ENCODE measurements at regions not wholly inside any gene's neighbourhood (a gene's known extent, or its start where the extent isn't known, plus 50 kb on each side); places are given as distances from the start of the nearest gene placed in this dataset.
"Not testable (repeated sequence)": the region's sequence is repeated elsewhere in the genome, so short reads cannot be mapped to it uniquely, and the experiment has no call there.

- no peak for DNase-seq (ENCODE audit: low read depth)
These were observed 403.2 kb upstream of the KLHL29 start for GRCh38 chr2:22981785-22982184.

GRCh38 chr2:22984152-22984551 lies 400.8 kb upstream of the KLHL29 start:
- not testable (repeated sequence) for DNase-seq (ENCODE audit: low read depth)

GRCh38 chr2:22990246-22990645 lies 394.7 kb upstream of the KLHL29 start:
- no peak for DNase-seq (ENCODE audit: low read depth)

- no peak for DNase-seq (ENCODE audit: low read depth)
These were observed 393.1 kb upstream of the KLHL29 start for GRCh38 chr2:22991844-22992243.

- DNase-seq (ENCODE audit: low read depth), result no peak
These were observed 392.5 kb upstream of the KLHL29 start for GRCh38 chr2:22992441-22992840.

GRCh38 chr2:22993250-22993649 lies 391.7 kb upstream of the KLHL29 start:
- no peak for DNase-seq (ENCODE audit: low read depth)

- DNase-seq (ENCODE audit: low read depth), result no peak
These were observed 389.4 kb upstream of the KLHL29 start for GRCh38 chr2:22995576-22995975.

- DNase-seq (ENCODE audit: low read depth), result no peak
These were observed 388.1 kb upstream of the KLHL29 start for GRCh38 chr2:22996911-22997310.

- DNase-seq (ENCODE audit: low read depth), result no peak
These were observed 386.6 kb upstream of the KLHL29 start for GRCh38 chr2:22998359-22998758.

- no peak for DNase-seq (ENCODE audit: low read depth)
These were observed 385.0 kb upstream of the KLHL29 start for GRCh38 chr2:22999951-23000350.

GRCh38 chr2:23002234-23002633 lies 382.7 kb upstream of the KLHL29 start:
- DNase-seq (ENCODE audit: low read depth), result no peak

GRCh38 chr2:23005469-23005868 lies 379.5 kb upstream of the KLHL29 start:
- DNase-seq (ENCODE audit: low read depth), result no peak

GRCh38 chr2:23007631-23008235 lies 377.2 kb upstream of the KLHL29 start:
- DNase-seq (ENCODE audit: low read depth), result no peak

GRCh38 chr2:23008440-23008839 lies 376.5 kb upstream of the KLHL29 start:
- no peak for DNase-seq (ENCODE audit: low read depth)

GRCh38 chr2:23008951-23009350 lies 376.0 kb upstream of the KLHL29 start:
- no peak for DNase-seq (ENCODE audit: low read depth)

GRCh38 chr2:23009545-23010149 lies 375.3 kb upstream of the KLHL29 start:
- DNase-seq (ENCODE audit: low read depth), result no peak

GRCh38 chr2:23012499-23012898 lies 372.5 kb upstream of the KLHL29 start:
- DNase-seq (ENCODE audit: low read depth), result no peak

- DNase-seq (ENCODE audit: low read depth), result no peak
These were observed 369.3 kb upstream of the KLHL29 start for GRCh38 chr2:23015651-23016200.

GRCh38 chr2:23019476-23019875 lies 365.5 kb upstream of the KLHL29 start:
- DNase-seq (ENCODE audit: low read depth), result no peak

GRCh38 chr2:23020659-23021058 lies 364.3 kb upstream of the KLHL29 start:
- DNase-seq (ENCODE audit: low read depth), result no peak

GRCh38 chr2:23021311-23022120 lies 363.5 kb upstream of the KLHL29 start:
- no peak for DNase-seq (ENCODE audit: low read depth)

- no peak for DNase-seq (ENCODE audit: low read depth)
These were observed 361.3 kb upstream of the KLHL29 start for GRCh38 chr2:23023722-23024121.

- DNase-seq (ENCODE audit: low read depth), result no peak
These were observed 358.3 kb upstream of the KLHL29 start for GRCh38 chr2:23026671-23027070.

Data from stimulated activated CD8-positive, alpha-beta memory T cell treated with anti-CD3 and anti-CD28 coated beads, Interleukin-15, amount 100 ng/mL, for 24 hours (primary cell).